ENCODE measurements at regions not wholly inside any gene's neighbourhood (a gene's known extent, or its start where the extent isn't known, plus 50 kb on each side); places are given as distances from the start of the nearest gene placed in this dataset.

DNA sequence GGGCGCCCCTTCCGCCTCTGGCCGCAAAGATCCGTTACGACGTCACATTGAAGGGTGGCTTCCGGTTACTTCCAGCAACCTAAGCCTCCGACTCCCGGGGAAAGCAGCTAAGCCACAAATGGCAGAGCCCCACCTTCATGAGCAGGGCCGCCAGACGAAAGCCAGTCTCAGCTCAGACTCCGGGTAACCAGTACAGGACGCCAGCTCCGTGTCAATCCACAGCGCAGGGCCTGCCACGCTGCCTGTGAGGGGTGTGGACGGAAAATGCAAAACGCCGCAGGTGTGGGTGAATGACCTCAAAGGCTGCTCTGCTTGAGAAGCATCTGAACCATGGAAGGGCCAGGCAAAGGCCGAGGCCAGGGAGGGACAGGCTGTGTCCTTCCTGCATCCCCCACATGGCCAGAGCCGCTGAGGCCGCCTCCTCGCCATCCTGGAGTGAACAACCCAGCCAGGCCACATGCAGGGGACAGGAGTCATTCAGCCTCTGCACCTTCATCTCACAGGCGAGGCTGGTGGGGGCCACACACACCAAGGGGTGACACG, 53.5 kb upstream of the PPP2R2D start:
- TF ChIP-seq, protein P1, sequence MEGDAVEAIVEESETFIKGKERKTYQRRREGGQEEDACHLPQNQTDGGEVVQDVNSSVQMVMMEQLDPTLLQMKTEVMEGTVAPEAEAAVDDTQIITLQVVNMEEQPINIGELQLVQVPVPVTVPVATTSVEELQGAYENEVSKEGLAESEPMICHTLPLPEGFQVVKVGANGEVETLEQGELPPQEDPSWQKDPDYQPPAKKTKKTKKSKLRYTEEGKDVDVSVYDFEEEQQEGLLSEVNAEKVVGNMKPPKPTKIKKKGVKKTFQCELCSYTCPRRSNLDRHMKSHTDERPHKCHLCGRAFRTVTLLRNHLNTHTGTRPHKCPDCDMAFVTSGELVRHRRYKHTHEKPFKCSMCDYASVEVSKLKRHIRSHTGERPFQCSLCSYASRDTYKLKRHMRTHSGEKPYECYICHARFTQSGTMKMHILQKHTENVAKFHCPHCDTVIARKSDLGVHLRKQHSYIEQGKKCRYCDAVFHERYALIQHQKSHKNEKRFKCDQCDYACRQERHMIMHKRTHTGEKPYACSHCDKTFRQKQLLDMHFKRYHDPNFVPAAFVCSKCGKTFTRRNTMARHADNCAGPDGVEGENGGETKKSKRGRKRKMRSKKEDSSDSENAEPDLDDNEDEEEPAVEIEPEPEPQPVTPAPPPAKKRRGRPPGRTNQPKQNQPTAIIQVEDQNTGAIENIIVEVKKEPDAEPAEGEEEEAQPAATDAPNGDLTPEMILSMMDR (IDR thresholded peaks at IDR 0.05; ENCODE audit: insufficient read depth, low read depth, low read length, missing control alignments), result no peak
- no peak for DNase-seq (ENCODE audit: low read depth)

DNA sequence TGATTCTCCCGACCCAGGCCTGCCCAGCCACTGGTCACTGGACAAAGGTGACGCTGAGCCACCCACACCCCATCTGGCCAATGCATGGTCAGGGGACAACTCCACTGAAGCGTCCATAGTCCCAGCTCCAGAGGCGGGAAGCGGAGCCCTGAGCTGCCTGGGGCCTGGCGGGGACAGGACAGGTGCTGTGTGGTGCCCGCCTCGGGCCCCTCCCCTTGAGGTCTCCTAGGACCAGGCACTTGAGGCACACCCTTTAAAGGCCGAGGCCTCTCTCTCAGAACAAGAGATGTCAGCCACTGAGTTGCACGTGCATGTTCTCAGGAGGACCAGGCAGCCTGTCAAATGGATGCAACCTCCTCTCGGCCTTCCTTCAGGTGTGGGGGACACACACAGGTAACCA, 52.5 kb upstream of the PPP2R2D start:
- DNase-seq (ENCODE audit: low read depth), result no peak
- no peak overlapping the region for H3K4me3 ChIP-seq (ENCODE audit: low read depth, low read length)
- TF ChIP-seq, protein P1 (IDR thresholded peaks at IDR 0.05; ENCODE audit: insufficient read depth, low read depth, low read length, missing control alignments), result no peak

More for the DNA sequence above, 53.5 kb upstream of the PPP2R2D start:
- H3K4me3 ChIP-seq (ENCODE audit: low read depth, low read length), result no peak overlapping the region

DNA sequence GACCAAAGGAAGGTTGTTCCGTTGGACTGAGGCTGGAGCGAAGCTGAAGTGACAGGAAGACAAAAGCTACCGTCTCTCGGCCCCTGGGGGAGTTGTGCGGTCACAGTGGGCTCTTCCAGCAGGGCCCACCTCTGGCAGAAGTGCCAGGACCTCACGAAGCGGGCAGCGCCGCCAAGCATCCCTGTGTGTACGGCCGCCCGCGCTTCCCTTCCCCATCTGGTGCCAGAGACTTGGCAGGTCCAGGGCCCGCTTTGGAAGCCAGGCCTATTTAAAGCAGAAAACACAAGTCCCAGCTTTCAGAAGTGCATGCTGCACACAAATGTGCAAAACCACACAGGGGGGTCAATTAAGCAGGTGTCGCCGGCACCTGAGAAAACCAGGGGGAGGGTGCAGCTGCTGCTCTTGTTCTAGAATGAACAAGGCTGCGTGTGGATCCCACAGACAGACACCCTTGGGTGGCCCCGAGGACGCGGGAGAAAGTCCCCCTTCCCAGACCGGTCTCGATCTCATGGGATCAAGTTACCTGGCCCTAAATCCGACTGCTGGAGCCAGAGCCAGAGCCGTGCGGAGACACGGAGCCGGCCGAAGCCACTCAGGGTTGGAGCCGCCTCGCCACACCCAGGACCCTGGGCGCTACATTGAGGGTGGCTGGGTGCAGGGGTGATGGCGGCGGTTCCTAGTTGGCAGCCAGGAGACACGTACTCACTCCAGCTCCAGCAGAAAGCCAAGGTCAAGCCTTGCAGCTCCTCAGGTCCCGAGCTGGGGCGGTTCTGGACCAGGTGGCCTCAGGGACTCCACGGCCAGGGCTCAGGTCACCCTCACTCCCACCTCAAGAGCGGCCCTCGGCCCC, 51.8 kb upstream of the PPP2R2D start:
- TF ChIP-seq, protein P1 (IDR thresholded peaks at IDR 0.05; ENCODE audit: insufficient read depth, low read depth, low read length, missing control alignments), result no peak
- no peak for DNase-seq (ENCODE audit: low read depth)
- H3K4me3 ChIP-seq (ENCODE audit: low read depth, low read length), result no peak overlapping the region

DNA sequence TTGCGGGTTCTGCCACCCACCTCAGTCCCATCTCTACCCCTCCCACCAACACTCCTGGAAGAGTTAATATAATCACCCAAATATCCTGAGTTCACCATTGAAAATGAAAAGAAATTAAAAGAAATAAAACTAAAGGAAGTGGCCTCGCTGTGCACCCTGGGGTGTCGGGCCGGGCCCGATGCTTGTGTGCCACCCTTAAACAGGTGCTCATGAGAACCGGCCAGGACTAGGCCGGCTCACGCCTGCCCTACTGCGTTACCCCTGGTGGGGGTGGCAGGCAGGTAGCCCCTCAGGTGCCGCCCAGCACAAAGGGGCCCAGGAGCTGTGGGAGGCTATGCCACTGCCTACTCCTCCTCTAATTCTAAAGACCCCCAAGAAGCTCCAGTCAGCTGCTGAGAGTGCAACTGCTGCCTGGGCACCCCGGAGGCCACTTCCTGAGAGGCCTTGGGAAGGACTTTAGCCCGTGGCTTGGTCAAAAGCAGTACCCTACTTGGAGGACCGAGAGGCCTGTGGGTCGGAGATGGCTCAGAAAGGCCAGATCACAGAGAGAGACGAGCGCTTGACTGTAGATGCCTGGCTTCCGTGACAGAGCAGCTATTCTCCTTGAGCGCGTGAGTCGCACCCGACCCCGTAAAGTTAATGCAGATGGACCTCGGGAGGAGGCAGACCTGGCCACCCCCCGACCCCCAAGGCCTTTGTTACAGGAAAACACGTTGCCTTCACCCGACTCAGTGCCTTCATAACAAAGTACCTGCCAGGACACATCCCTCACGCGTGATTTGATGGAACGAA, 51.0 kb upstream of the PPP2R2D start:
- DNase-seq (ENCODE audit: low read depth), result no peak
- TF ChIP-seq, protein P1 (IDR thresholded peaks at IDR 0.05; ENCODE audit: insufficient read depth, low read depth, low read length, missing control alignments), result no peak
- H3K4me3 ChIP-seq (ENCODE audit: low read depth, low read length), result no peak overlapping the region

DNA sequence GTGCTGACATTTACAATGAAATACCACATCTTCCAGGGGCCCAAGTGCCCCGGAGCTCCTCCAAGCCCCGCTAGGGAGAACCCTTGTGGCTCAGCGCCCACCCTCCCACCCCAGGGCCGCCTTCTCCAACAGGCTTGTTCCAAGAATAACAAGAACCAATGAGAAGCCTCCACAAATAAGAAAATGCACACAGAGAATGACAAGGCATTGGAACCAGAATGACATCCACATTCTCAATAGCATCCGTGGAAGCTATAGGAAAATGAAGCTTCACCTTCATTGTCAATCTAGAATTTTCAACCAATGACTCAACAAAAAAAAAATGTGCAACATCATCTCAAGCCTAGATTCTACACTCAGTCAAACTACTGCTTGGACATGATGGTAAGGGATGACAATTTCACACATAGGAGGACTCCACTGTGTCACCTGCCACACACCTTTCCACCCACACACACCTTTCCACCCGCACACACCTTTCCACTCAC, 50.4 kb upstream of the PPP2R2D start:
- DNase-seq (ENCODE audit: low read depth), result no peak
- TF ChIP-seq, protein P1 (IDR thresholded peaks at IDR 0.05; ENCODE audit: insufficient read depth, low read depth, low read length, missing control alignments), result no peak
- H3K4me3 ChIP-seq (ENCODE audit: low read depth, low read length), result no peak overlapping the region
